HG02588 (cell line): ENCODE measurements at regions not wholly inside any gene's neighbourhood (a gene's known extent, or its start where the extent isn't known, plus 50 kb on each side); places are given as distances from the start of the nearest gene placed in this dataset.
"Not testable (repeated sequence)": the region's sequence is repeated elsewhere in the genome, so short reads cannot be mapped to it uniquely, and the experiment has no call there.

ENCODE experiments used
- ATAC-seq: cut with Tn5 transposase; IDR thresholded peaks from one replicate; pipeline ENCODE4 v1.9.1; 2021; ENCODE audit warnings: mild to moderate bottlenecking, moderate library complexity; ENCODE audit not compliant: unreplicated experiment

DNA sequence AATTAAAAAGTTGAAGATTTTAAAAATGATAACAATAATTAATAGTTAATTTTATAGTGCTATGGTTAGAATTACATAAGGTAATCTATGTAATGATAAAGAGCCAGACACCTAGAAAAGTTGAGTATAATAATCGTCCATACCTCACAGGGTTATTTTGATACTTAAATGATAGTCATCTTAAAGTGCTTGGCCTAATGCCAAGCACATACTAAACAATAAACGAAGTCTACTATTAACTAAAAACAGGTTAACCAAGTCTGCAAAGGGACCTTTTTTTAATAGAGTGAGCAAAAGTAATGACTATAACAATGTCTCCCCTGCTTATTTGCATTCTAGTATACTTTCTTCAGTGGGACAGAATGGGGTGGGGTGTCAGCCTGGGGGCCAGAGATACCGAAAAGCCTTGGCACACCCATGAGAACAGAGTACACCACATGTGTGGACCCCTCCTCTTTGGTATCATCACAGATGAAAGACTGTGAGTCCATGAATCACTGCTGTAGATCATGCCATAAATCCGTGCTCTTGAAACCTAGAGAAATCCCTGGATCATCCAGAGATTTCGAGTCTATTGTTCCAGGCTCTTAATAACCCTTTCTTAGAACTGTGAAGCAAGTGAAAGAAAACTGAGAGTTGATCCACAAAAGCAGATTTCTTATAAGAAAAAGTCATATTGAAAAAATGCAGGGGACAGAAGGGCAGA is 249.5 kb downstream of the PRELID2 start:
- no peak for ATAC-seq

GRCh38 chr5:145579301-145579700 is 255.8 kb downstream of the PRELID2 start:
- no peak for ATAC-seq

DNA sequence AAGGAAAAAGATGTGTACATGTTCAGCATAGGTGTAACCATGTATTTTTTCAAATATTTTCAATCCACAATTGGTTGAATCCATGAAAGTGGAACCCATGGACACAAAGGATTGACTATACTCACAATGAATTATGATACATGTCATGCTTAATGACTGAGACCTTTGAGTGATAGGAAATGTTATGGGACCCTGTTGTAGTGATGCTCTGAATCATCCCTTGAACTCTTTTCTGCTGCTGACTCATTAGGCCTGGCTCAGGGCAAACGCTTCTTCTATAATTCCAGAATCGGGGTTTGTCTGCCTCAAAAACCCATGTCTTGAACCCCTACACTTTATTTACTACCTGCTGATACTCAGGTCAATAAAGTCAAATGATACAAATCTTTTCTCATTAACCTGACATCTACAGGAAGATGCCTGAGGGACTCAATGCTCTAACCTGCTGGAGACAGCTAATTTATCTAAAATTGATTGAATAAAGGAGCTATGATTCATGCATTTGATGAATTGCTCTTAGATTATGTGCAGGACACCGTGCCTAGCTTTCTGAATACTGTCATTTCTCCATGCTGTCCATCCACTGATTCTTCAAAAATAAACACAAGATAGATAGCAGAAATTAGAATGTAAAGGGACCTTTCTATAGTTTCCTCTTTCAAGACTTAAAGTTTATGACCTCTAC is 260.1 kb downstream of the PRELID2 start:
- no peak for ATAC-seq

- no peak for ATAC-seq
Measured at GRCh38 chr5:145568581-145568980, 266.6 kb downstream of the PRELID2 start.

DNA sequence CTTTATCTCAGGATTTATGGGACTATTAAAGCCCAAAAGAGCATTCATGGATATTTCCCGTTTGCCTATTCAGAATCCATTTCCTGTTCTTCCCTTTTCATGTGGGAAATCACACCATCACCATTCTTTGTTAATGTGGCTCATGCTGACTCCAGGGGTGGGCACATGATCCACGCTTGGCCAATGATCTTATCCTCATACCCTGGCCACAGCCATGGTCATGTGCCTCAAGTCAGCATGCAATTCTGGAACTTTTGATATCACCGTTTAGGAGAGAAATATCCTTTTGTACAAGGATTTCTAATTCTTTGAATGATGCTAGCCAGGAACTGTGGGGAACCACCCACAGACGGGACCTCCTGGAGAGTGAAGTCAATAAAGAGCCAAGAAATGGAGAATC is 272.2 kb downstream of the PRELID2 start:
- no peak for ATAC-seq

- no peak for ATAC-seq
Measured at GRCh38 chr5:145558288-145558687, 276.9 kb downstream of the PRELID2 start.

DNA sequence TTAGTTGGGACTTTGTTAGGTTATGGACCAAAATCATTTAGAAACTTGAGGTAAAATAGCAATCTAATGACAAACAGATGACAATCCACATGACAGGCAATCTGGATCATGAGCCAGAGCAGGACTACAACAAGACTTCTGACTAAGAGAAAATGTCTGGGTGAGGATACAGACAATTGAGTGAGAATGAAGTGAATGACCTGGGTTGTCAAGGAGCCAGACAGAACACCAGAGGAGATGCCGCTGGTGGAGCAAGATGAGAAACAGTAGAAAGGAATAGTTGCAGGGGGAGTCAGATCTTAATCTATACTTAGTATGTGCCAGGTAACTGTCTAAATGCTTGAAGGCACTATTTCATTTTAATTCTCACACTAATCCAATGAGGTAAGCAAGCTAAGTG is 277.8 kb downstream of the PRELID2 start:
- ATAC-seq: no peak

DNA sequence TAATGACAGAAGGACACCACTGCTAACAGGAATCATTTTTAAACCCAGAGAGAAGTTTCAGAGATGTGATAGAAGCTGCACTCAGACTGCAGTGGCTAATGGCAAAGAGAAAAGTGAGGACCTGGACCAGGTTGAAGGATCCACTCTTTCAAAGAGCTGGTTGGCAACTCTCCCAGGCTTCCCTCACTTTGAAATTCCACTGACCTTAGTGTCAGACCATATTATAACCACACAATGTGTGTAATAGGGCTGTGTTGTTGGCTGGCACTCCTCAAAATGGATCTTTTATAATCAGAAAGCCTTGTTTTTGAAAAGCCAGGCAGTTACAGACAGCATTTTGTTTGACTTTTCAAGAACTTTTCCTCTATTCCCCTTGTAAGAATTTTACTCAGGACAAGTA is 280.7 kb downstream of the PRELID2 start:
- ATAC-seq: no peak

- no peak for ATAC-seq
Measured at GRCh38 chr5:145553177-145553576, 282.0 kb downstream of the PRELID2 start.

- no peak for ATAC-seq
Measured at GRCh38 chr5:145551714-145552113, 283.4 kb downstream of the PRELID2 start.

DNA sequence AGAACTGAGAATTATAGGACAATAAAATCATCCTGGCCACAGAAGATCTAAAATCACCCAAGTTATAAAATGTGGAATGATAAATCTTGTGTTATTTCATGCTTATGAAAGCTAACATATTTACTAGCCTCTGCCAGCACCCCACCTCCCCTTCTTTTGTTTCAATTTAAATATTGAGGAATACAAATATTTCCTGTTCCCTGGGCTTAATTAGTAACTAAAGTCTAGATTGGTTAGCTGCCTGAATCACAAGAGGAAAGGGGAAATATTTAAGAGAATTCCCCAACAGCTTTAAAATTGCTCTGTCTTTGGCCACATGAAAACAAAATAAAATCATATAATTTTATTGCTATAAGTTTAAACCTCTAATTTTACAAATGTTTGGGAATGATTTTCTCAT is 287.0 kb downstream of the PRELID2 start:
- ATAC-seq: no peak

GRCh38 chr5:145544401-145544800 is 290.7 kb downstream of the PRELID2 start:
- ATAC-seq: no peak

- no peak for ATAC-seq
Measured at GRCh38 chr5:145543968-145544367, 291.2 kb downstream of the PRELID2 start.

DNA sequence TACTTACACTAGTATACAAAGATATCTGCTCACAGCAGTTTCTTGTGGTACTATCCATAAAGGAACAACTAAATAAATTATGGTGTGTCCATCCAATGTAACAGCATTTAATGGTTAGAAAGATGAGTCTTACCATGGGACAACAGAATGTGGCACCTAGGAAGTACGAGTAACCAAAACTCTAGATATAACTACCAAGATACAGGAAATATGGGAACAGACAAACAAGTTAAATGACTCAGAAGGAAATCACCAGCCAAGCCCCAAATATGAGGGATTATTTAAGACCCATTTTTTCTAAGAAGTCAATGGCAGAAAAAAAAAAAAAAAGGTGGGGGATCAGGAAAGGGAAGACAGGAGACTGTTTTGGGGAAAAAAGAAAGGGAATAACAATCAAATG is 294.8 kb downstream of the PRELID2 start:
- no peak for ATAC-seq

DNA sequence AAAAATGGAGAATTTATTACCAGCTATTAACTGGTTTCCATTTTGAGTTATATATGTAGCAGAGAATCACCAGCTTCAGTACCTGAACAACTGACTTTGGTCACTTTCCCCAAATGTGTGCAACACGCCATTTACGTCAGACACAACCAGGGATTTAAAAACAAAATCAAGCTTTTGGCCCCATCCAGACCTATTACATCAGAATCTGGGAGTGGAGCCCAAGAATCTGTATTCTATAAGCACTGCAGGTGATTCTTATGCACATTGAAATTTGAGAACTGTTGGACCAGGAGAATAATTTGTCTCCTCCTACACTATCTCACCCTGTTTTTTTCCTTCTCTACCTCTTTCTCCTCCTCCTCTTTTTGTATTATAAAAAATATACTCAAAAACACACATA is 295.9 kb downstream of the PRELID2 start:
- ATAC-seq: no peak

DNA sequence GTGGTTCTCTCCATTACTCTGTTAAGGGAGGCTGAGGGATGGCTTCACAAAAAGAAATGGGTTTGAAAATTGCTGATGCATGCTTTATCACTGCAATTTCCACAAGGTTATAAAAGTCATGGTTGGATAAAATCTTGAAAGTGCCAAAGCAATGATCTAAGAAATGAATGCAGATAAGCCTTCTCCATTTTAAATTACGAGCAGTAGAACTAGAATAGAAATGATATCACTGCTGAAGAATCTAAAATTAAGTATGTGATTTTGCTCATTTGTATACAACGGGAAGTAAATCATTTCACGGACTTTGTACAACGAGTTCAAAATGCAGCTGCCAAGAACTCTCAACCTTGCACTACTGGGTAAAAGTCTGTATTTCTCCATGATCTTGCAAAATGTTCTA is 299.0 kb downstream of the PRELID2 start:
- ATAC-seq: no peak

DNA sequence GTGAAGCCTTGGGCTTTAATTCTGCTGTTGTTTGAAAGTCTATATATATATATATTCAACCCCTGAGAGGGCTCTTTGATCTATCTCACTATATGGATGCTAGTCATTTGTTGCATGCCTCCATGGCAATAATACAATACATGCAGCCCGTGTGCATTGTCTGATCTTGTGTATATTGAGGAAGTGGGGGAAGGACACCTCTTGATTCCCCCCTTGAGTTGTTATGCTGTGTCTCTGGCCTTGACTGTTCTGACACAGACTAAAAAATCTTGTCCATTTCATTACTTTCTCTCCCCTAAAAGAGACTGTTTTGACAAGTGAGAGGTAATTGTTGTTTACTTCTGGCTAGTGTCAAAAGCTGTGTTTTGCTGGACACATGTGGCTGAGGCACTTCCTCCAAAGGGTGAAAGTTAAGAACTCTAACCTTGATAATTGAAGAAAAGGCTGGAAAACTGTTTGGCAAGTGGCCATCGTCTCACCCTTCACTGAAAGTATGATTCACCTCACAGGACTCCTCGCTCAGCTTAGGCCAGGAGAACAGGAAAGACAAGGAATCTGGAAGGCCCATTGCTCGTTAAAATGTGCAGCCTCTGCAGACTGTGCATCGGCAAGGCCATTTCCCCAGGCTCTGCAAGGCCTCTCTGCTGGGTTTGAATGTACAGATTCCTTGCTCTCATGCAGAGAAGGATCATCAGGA is 304.0 kb downstream of the PRELID2 start:
- ATAC-seq: no peak

- no peak for ATAC-seq
Measured at GRCh38 chr5:145521523-145521922, 313.6 kb downstream of the PRELID2 start.

DNA sequence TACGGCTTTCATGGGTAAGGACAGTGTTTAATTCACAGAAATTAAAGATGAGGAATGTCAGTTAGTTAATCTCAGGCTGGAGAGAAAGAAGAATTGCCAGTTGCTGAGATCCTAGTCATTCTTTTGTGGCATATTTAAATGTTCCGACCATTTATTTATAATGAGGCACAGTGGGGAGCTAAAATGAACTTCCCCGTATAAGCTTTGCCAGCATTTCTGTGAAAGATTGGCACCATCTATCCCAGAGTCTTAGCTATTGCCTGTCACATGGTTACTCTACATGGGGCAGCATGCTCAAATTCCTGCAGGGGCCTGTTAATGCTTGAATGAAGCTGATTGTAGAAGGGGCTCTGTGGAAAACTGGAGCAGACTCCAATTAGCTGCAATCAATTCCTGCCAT is 314.1 kb downstream of the PRELID2 start:
- no peak for ATAC-seq

DNA sequence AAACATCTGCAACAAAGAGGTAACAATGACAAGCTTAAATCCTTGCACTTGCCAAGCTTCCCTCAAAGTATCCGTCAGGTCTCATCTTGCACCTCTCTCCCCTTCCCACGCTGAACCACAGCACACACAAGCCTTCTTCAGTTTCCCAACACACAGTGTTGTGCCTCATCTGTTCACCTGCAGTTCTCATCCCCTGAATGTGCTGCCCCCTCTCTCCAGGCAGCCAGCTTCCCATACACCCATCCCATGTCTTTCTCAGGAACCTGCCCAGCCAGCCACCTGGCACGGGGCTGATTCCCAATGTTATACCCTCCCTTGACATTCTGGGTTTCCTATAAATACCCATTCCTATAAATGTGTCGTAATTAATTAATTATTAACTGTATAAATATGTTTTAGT is 314.8 kb downstream of the PRELID2 start:
- no peak for ATAC-seq

DNA sequence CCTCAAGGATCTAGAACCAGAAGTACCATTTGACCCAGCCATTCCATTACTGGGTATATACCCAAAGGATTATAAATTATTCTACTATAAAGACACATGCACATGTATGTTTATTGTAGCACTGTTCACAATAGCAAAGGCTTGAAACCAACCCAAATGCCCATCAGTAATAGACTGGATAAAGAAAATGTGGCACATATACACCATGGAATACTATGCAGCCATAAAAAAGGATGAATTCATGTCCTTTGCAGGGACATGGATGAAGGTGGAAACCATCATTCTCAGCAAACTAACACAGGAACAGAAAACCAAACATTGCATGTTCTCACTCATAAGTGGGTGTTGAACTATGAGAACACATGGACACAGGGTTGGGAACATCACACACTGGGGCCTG is 317.6 kb downstream of the PRELID2 start:
- ATAC-seq: not testable (repeated sequence)

GRCh38 chr5:145511351-145511750 is 323.8 kb downstream of the PRELID2 start:
- ATAC-seq: no peak
